Caco-2 (cell line): ENCODE measurements at regions not wholly inside any gene's neighbourhood (a gene's known extent, or its start where the extent isn't known, plus 50 kb on each side); places are given as distances from the start of the nearest gene placed in this dataset.
"Not testable (repeated sequence)": the region's sequence is repeated elsewhere in the genome, so short reads cannot be mapped to it uniquely, and the experiment has no call there.

Source experiments
- BruUV-seq: library from RNA; stranded (reverse); fragments of 400-500 nt; replicated peaks from 2 replicates; lab custom pipeline; 2021; lab: Mats Ljungman, UMichigan
- CTCF ChIA-PET: fragments of 300-600 bp; sonication (Branson Sonifier 250); formaldehyde crosslinking; loops from one replicate; lab custom pipeline; 2022; ENCODE audit warnings: antibody characterized with exemption; lab: Charles Lee
- POLR2A ChIA-PET: fragments of 300-600 bp; sonication (Branson Sonifier 250); formaldehyde crosslinking; loops from one replicate; lab custom pipeline; 2022; ENCODE audit warnings: antibody characterized with exemption; lab: Charles Lee
- DNase-seq, 2 experiments: peaks; one replicate each; pipeline versions ENCODE4 v3.0.0 to v3.0.0-alpha.2; 2020 to 2022
- H3K27me3 ChIP-seq: replicated peaks from 2 replicates; pipeline ENCODE4 v1.6.0; 2011; ENCODE audit warnings: low read length; ENCODE audit not compliant: control insufficient read depth, insufficient read depth
- H3K36me3 ChIP-seq: 2 replicates; pipeline ENCODE4 v1.5.1; 2011; ENCODE audit warnings: low read length; ENCODE audit not compliant: control insufficient read depth, insufficient read depth
- H3K4me1 ChIP-seq: fragments of 250-450 bp; sonication (Bioruptor Pico); 2 replicates; pipeline ENCODE4 v1.5.1; 2020; ENCODE audit warnings: mild to moderate bottlenecking
- H3K4me3 ChIP-seq: 2 replicates; pipeline ENCODE4 v1.5.1; 2011; ENCODE audit warnings: low read depth, mild to moderate bottlenecking, control low read depth, low read length
- H3K9me3 ChIP-seq: fragments of 250-450 bp; sonication (Bioruptor Pico); 2 replicates; pipeline ENCODE4 v1.5.1; 2020; ENCODE audit warnings: mild to moderate bottlenecking, moderate library complexity
- H3K27ac Mint-ChIP-seq: one replicate; pipeline ENCODE4 v1.8.0; 2022; ENCODE audit warnings: mixed read lengths; ENCODE audit not compliant: unreplicated experiment
- H3K27me3 Mint-ChIP-seq: one replicate; pipeline ENCODE4 v1.8.0; 2022; ENCODE audit warnings: mixed read lengths; ENCODE audit not compliant: insufficient read depth, unreplicated experiment
- H3K36me3 Mint-ChIP-seq: one replicate; pipeline ENCODE4 v1.8.0; 2022; ENCODE audit warnings: mild to moderate bottlenecking, mixed read lengths; ENCODE audit not compliant: insufficient read depth, unreplicated experiment
- H3K4me1 Mint-ChIP-seq: one replicate; pipeline ENCODE4 v1.8.0; 2022; ENCODE audit warnings: low read depth, mixed read lengths; ENCODE audit not compliant: unreplicated experiment
- H3K4me3 Mint-ChIP-seq: one replicate; pipeline ENCODE4 v1.8.0; 2022; ENCODE audit warnings: mild to moderate bottlenecking, moderate library complexity, mixed read lengths; ENCODE audit not compliant: unreplicated experiment
- H3K9me3 Mint-ChIP-seq: one replicate; pipeline ENCODE4 v1.8.0; 2022; ENCODE audit warnings: mixed read lengths; ENCODE audit not compliant: unreplicated experiment
- CTCF ChIP-seq, 2 experiments: fragments of 200-600 bp in 1 of 2; IDR thresholded peaks; 1 replicate in 1 of 2; 2 replicates in 1 of 2; pipeline versions ENCODE4 v1.5.1 to v1.8.0; 2011 to 2022; ENCODE audit warnings: antibody characterized with exemption in 1 of 2, control low read depth in 1 of 2, inconsistent platforms in 1 of 2, low read depth in 1 of 2, low read length in 1 of 2, mild to moderate bottlenecking in 1 of 2, moderate library complexity in 1 of 2; ENCODE audit not compliant: insufficient read depth in 1 of 2, severe bottlenecking in 1 of 2, unreplicated experiment in 1 of 2
- intact Hi-C: fragments of 100-400 bp; cut with micrococcal nuclease; formaldehyde crosslinking; loops from one replicate; pipeline ENCODE4 v1.10.0; 2022; ENCODE audit not compliant: unreplicated experiment

GRCh38 chr3:59178698-59179097, 128.9 kb upstream of the CFAP20DC start:
- H3K36me3 ChIP-seq, result no peaks in the 10 kb centered on the region
- no peak for TF ChIP-seq CTCF (IDR thresholded peaks at IDR 0.05; ENCODE audit: insufficient read depth in 1 of 2, low read depth in 1 of 2, low read length in 1 of 2, severe bottlenecking in 1 of 2, unreplicated experiment in 1 of 2)
- H3K27me3 ChIP-seq, result no peaks in the 10 kb centered on the region
- H3K4me1 ChIP-seq, result no peaks in the 10 kb centered on the region
- Mint-ChIP-seq H3K27me3 (peaks cover 9% of the 10 kb centered on the region), H3K9me3 (peaks cover 10% of the 10 kb centered on the region), H3K36me3 (no peaks in the 10 kb centered on the region), H3K4me3 (no peak overlapping the region), H3K4me1 (no peaks in the 10 kb centered on the region), H3K27ac (no peak overlapping the region)
- CTCF ChIA-PET, result no interaction called here
- intact Hi-C loops, result no loop called here
- no peak for DNase-seq
- H3K4me3 ChIP-seq, result no peak overlapping the region
- peaks cover 4% of the 10 kb centered on the region; the same call in 1 of the 2 replicates for H3K9me3 ChIP-seq
- no TSS peak for BruUV-seq
- POLR2A ChIA-PET, result no interaction called here

DNA sequence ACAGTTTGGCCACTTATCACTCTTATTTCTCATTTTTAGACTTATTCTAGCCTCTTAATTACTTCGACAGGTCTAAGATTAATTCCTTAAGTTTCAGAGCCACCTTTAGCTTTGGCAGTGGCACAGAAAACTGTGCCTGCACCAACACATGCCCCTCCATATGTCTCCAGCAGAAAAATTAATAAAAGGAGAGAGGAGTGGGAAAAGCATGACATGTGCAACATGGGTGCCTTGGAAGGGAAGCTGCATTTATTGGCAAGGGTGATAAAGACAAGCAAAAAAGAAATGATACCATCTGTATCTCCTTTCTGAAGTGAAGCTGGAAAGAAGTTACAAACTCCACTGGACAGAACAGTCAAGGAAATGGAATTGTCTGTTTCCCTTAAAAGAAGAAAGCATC, 121.7 kb upstream of the CFAP20DC start:
- Mint-ChIP-seq H3K9me3 (peaks cover under 1% of the 10 kb centered on the region), H3K36me3 (no peaks in the 10 kb centered on the region), H3K4me3 (no peak overlapping the region), H3K4me1 (no peaks in the 10 kb centered on the region), H3K27me3 (no peaks in the 10 kb centered on the region), H3K27ac (no peak overlapping the region)
- intact Hi-C loops, result no loop called here
- DNase-seq, result no peak
- TF ChIP-seq CTCF (IDR thresholded peaks at IDR 0.05; ENCODE audit: insufficient read depth in 1 of 2, low read depth in 1 of 2, low read length in 1 of 2, severe bottlenecking in 1 of 2, unreplicated experiment in 1 of 2), result no peak
- no peaks in the 10 kb centered on the region for H3K4me1 ChIP-seq
- no peaks in the 10 kb centered on the region for H3K36me3 ChIP-seq
- ChIA-PET CTCF (no interaction called here), POLR2A (no interaction called here)
- H3K4me3 ChIP-seq, result no peak overlapping the region
- peaks cover 4% of the 10 kb centered on the region; the same call in 1 of the 2 replicates for H3K9me3 ChIP-seq
- no TSS peak for BruUV-seq
- H3K27me3 ChIP-seq, result no peaks in the 10 kb centered on the region

DNA sequence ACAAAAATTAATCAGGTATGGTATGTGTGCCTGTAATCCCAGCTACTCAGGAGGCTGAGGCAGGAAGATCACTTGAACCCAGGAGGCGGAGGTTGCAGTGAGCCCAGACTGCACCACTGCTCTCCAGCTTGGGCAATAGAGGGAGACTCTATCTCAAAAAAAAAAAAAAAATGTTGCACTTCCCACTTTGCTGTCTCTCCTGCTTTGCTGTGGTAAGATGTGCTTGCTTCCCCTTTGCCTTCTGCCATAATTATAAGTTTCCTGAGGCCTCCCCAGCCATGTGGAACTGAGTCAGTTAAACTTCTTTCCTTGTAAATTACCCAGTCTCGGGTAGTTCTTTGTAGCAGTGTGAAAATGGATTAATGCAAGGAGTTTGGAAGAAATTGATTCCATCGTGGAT, 120.3 kb upstream of the CFAP20DC start:
- DNase-seq, H3K27me3 Mint-ChIP-seq, H3K4me3 ChIP-seq, H3K27me3 ChIP-seq, H3K9me3 Mint-ChIP-seq, H3K4me1 ChIP-seq, H3K36me3 ChIP-seq, H3K27ac Mint-ChIP-seq, H3K4me3 Mint-ChIP-seq, H3K9me3 ChIP-seq, intact Hi-C loops, BruUV-seq, POLR2A ChIA-PET, H3K36me3 Mint-ChIP-seq, CTCF ChIA-PET, H3K4me1 Mint-ChIP-seq: not testable (repeated sequence)

DNA sequence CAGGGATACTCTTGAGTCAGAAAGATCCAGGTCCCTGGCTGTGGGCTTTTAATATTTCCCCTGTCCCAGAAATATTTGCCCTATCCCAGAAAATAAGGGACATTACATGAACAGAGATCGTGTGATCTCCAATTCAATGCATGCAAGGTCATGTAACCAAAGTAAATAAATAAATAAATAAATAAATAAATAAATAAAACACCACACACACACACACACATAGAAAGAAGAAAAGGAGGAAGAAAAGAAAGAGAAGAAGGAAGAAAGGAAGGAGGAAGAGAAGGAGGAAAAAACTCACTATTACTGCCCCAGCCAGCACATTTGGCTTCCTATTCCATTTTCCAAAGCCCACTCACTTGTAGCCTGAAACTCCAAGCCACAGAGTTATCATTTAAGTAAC, 117.9 kb upstream of the CFAP20DC start:
- POLR2A ChIA-PET, result no interaction called here
- H3K4me1 Mint-ChIP-seq, result no peaks in the 10 kb centered on the region
- BruUV-seq, result no TSS peak
- Histone ChIP-seq H3K4me3 (no peak overlapping the region), H3K9me3 (no peaks in the 10 kb centered on the region), H3K27me3 (no peaks in the 10 kb centered on the region), H3K36me3 (no peaks in the 10 kb centered on the region), H3K4me1 (no peaks in the 10 kb centered on the region)
- H3K9me3 Mint-ChIP-seq, result no peaks in the 10 kb centered on the region
- H3K27me3 Mint-ChIP-seq, result peaks cover 3% of the 10 kb centered on the region
- H3K4me3 Mint-ChIP-seq, result no peak overlapping the region
- no peak for DNase-seq
- CTCF ChIA-PET, result no interaction called here
- intact Hi-C loops, result no loop called here
- no peak for TF ChIP-seq CTCF (IDR thresholded peaks at IDR 0.05; ENCODE audit: insufficient read depth in 1 of 2, low read depth in 1 of 2, low read length in 1 of 2, severe bottlenecking in 1 of 2, unreplicated experiment in 1 of 2)
- no peak overlapping the region for H3K27ac Mint-ChIP-seq
- H3K36me3 Mint-ChIP-seq, result no peaks in the 10 kb centered on the region
